Astrocyte (in vitro differentiated cells and primary cell): ENCODE measurements at regions not wholly inside any gene's neighbourhood (a gene's known extent, or its start where the extent isn't known, plus 50 kb on each side); places are given as distances from the start of the nearest gene placed in this dataset.

Experiments
- DNase-seq: peaks from one replicate; pipeline ENCODE4 v3.0.0-alpha.2; 2010; ENCODE audit warnings: low read depth
- FAIRE-seq: peaks from 2 replicates; lab custom pipeline; 2011; peaks lifted over from hg19 to GRCh38; lab: Jason Lieb, UNC
- H2AFZ ChIP-seq: 2 replicates; pipeline ENCODE4 v1.6.0; 2012; ENCODE audit warnings: low read depth, low read length, inconsistent platforms
- H3K27ac ChIP-seq: 2 replicates; pipeline ENCODE4 v1.5.1; 2011; ENCODE audit warnings: low read depth, low read length, inconsistent platforms
- H3K27me3 ChIP-seq: 2 replicates; pipeline ENCODE4 v1.6.0; 2011; ENCODE audit warnings: low read length, inconsistent platforms; ENCODE audit not compliant: insufficient read depth
- H3K36me3 ChIP-seq: 2 replicates; pipeline ENCODE4 v1.5.1; 2011; ENCODE audit warnings: low read length, inconsistent platforms; ENCODE audit not compliant: insufficient read depth
- H3K4me1 ChIP-seq: 2 replicates; pipeline ENCODE4 v1.5.1; 2011; ENCODE audit warnings: low read length, inconsistent platforms; ENCODE audit not compliant: insufficient read depth
- H3K4me2 ChIP-seq: 2 replicates; pipeline ENCODE4 v1.6.0; 2012; ENCODE audit warnings: low read length, inconsistent platforms
- H3K4me3 ChIP-seq: 2 replicates; pipeline ENCODE4 v1.5.1; 2011; ENCODE audit warnings: low read depth, mild to moderate bottlenecking, low read length, inconsistent platforms; ENCODE audit not compliant: insufficient read depth
- H3K79me2 ChIP-seq: 2 replicates; pipeline ENCODE4 v1.6.0; 2012; ENCODE audit warnings: mild to moderate bottlenecking, low read length, inconsistent platforms; ENCODE audit not compliant: insufficient read depth
- H3K9ac ChIP-seq: 2 replicates; pipeline ENCODE4 v1.6.0; 2012; ENCODE audit warnings: mild to moderate bottlenecking, low read length, inconsistent platforms
- H3K9me3 ChIP-seq: 2 replicates; pipeline ENCODE4 v1.5.1; 2012; ENCODE audit warnings: low read depth, mild to moderate bottlenecking, low read length, inconsistent platforms; ENCODE audit not compliant: insufficient read depth
- H4K20me1 ChIP-seq: 2 replicates; pipeline ENCODE4 v1.6.0; 2012; ENCODE audit warnings: low read length, inconsistent platforms; ENCODE audit not compliant: insufficient read depth
- H3K27ac Mint-ChIP-seq: one replicate; pipeline ENCODE4 v1.8.0; 2021; ENCODE audit warnings: mild to moderate bottlenecking, mixed read lengths; ENCODE audit not compliant: unreplicated experiment
- H3K27me3 Mint-ChIP-seq: one replicate; pipeline ENCODE4 v1.8.0; 2021; ENCODE audit warnings: low read depth, mixed read lengths; ENCODE audit not compliant: unreplicated experiment
- H3K36me3 Mint-ChIP-seq: one replicate; pipeline ENCODE4 v1.8.0; 2021; ENCODE audit warnings: low read depth, mixed read lengths; ENCODE audit not compliant: unreplicated experiment
- H3K4me1 Mint-ChIP-seq: one replicate; pipeline ENCODE4 v1.8.0; 2021; ENCODE audit warnings: low read depth, mixed read lengths; ENCODE audit not compliant: unreplicated experiment
- H3K4me3 Mint-ChIP-seq: one replicate; pipeline ENCODE4 v1.8.0; 2021; ENCODE audit warnings: mild to moderate bottlenecking, moderate library complexity, mixed read lengths; ENCODE audit not compliant: unreplicated experiment
- H3K9me3 Mint-ChIP-seq: one replicate; pipeline ENCODE4 v1.8.0; 2021; ENCODE audit warnings: mild to moderate bottlenecking, mixed read lengths; ENCODE audit not compliant: unreplicated experiment
- EZH2 ChIP-seq: IDR thresholded peaks from 2 replicates; pipeline ENCODE4 v1.6.1; 2012; ENCODE audit warnings: mild to moderate bottlenecking, low read length, inconsistent platforms; ENCODE audit not compliant: insufficient read depth
- TF ChIP-seq, protein P1 (sequence below): IDR thresholded peaks from 2 replicates; pipeline ENCODE4 v1.5.1; 2011; ENCODE audit warnings: low read depth, mild to moderate bottlenecking, inconsistent platforms, low read length, moderate library complexity; ENCODE audit not compliant: insufficient read depth

DNA sequence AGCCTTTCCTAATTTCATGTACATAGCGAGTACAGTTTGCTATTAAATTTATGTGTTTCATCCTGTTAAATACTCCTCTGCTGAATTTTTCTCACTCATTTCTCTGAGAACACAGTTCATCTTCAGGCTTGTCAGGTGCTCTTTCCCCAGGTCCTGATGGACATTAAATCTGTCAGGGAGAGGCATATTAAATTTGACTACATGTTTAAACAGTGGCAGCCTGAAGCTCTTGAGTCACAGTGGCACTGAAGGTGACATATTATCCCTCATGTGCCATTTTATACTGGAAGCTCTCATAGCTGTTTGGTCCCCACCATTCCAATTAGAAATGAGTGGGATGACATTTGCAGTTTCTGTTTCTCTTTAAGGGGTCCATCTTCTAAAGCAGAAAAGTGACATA is 1089.6 kb upstream of the SORCS1 start:
- no peak for FAIRE-seq
- Mint-ChIP-seq H3K4me1 (no peaks in the 10 kb centered on the region), H3K27me3 (no peaks in the 10 kb centered on the region), H3K9me3 (no peaks in the 10 kb centered on the region), H3K36me3 (no peaks in the 10 kb centered on the region), H3K27ac (no peak overlapping the region), H3K4me3 (no peak overlapping the region)
- Histone ChIP-seq H3K9me3 (no peaks in the 10 kb centered on the region), H3K27ac (no peak overlapping the region), H3K4me1 (no peaks in the 10 kb centered on the region), H3K36me3 (no peaks in the 10 kb centered on the region), H3K27me3 (no peaks in the 10 kb centered on the region), H3K9ac (no peak overlapping the region), H3K4me3 (no peak overlapping the region), H4K20me1 (no peaks in the 10 kb centered on the region), H3K4me2 (no peak overlapping the region), H2AFZ (no peak overlapping the region), H3K79me2 (no peaks in the 10 kb centered on the region)
- TF ChIP-seq EZH2 = no peak
- TF ChIP-seq, protein P1, sequence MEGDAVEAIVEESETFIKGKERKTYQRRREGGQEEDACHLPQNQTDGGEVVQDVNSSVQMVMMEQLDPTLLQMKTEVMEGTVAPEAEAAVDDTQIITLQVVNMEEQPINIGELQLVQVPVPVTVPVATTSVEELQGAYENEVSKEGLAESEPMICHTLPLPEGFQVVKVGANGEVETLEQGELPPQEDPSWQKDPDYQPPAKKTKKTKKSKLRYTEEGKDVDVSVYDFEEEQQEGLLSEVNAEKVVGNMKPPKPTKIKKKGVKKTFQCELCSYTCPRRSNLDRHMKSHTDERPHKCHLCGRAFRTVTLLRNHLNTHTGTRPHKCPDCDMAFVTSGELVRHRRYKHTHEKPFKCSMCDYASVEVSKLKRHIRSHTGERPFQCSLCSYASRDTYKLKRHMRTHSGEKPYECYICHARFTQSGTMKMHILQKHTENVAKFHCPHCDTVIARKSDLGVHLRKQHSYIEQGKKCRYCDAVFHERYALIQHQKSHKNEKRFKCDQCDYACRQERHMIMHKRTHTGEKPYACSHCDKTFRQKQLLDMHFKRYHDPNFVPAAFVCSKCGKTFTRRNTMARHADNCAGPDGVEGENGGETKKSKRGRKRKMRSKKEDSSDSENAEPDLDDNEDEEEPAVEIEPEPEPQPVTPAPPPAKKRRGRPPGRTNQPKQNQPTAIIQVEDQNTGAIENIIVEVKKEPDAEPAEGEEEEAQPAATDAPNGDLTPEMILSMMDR = no peak
- no peak for DNase-seq

DNA sequence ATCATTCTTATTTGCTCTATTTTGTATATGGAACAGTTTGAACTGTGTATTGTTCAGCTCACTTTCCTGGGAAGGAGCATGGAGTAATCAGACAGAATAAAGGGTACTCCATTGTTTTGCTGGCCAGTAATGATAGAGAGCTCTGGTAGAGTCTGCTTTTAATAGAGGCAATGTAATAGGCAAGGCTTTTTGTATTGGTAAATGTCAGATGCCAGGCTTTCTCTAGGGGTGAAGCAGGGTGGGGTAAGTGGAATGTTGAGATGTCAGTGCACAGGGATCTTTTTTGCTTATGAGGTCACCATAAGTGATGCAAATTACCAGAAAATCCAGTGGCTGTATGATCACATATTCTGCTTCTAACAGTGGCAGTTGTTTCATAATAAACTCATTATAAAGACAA is 1088.3 kb upstream of the SORCS1 start:
- H3K9me3 ChIP-seq = no peaks in the 10 kb centered on the region
- Mint-ChIP-seq H3K27ac (no peak overlapping the region), H3K36me3 (no peaks in the 10 kb centered on the region), H3K9me3 (peaks cover 3% of the 10 kb centered on the region), H3K4me1 (no peaks in the 10 kb centered on the region), H3K4me3 (no peak overlapping the region), H3K27me3 (no peaks in the 10 kb centered on the region)
- H3K36me3 ChIP-seq = no peaks in the 10 kb centered on the region
- no peak overlapping the region for H3K4me3 ChIP-seq
- no peak for DNase-seq
- H2AFZ ChIP-seq = no peak overlapping the region
- no peak for FAIRE-seq
- H4K20me1 ChIP-seq = no peaks in the 10 kb centered on the region
- no peak overlapping the region for H3K9ac ChIP-seq
- H3K27me3 ChIP-seq = no peaks in the 10 kb centered on the region
- no peaks in the 10 kb centered on the region for H3K4me1 ChIP-seq
- TF ChIP-seq EZH2 = no peak
- TF ChIP-seq, protein P1 = no peak
- H3K27ac ChIP-seq = no peak overlapping the region
- no peaks in the 10 kb centered on the region for H3K79me2 ChIP-seq
- no peak overlapping the region for H3K4me2 ChIP-seq

DNA sequence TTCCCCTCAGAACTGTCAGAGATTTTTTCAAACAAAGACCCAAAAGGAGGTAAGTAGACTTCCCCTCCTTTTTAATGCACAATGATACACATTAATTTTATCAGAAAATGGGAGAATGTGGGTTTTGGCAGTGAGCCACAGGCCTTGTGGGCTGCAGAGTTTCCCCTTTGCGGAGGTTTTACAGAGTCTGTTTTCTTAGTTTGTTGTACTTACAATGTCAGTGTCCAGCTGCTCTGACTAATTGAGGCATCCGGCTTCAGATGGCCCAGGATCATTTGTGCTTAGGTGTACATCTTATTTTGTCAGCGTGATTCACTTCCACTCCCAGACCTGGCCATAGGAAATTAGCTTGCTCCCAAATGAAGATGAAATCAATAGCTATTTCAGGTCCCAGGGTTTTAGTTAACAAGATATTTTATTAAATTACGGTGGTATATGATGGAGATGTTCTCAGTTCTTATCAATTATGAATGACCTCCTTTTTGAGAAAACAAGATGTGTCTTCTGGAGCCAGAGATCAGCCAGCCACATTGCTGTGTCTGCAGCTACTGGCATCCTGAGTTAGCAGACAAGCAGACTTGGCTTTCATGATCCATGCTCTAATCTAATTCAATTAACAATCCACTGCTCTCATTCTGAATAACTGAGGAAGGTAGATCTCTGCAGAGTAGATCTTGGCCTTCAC is 1086.6 kb upstream of the SORCS1 start:
- H3K36me3 ChIP-seq = no peaks in the 10 kb centered on the region
- no peaks in the 10 kb centered on the region for H3K9me3 ChIP-seq
- TF ChIP-seq, protein P1 = no peak
- TF ChIP-seq EZH2 = no peak
- H3K4me1 ChIP-seq = no peaks in the 10 kb centered on the region
- H3K27me3 ChIP-seq = no peaks in the 10 kb centered on the region
- Mint-ChIP-seq H3K27ac (no peak overlapping the region), H3K27me3 (no peaks in the 10 kb centered on the region), H3K4me3 (no peak overlapping the region), H3K9me3 (peaks cover 9% of the 10 kb centered on the region), H3K36me3 (no peaks in the 10 kb centered on the region), H3K4me1 (no peaks in the 10 kb centered on the region)
- DNase-seq = peak; percentile 30
- H3K4me3 ChIP-seq = no peak overlapping the region
- no peak overlapping the region for H3K4me2 ChIP-seq
- H3K27ac ChIP-seq = no peak overlapping the region
- no peak overlapping the region for H2AFZ ChIP-seq
- no peaks in the 10 kb centered on the region for H3K79me2 ChIP-seq
- FAIRE-seq = no peak
- H4K20me1 ChIP-seq = no peaks in the 10 kb centered on the region
- H3K9ac ChIP-seq = no peak overlapping the region
